VCaP (cell line): ENCODE measurements at regions not wholly inside any gene's neighbourhood (a gene's known extent, or its start where the extent isn't known, plus 50 kb on each side); places are given as distances from the start of the nearest gene placed in this dataset.

Experiments used
- H3K27ac ChIP-seq: fragments of 450-650 bp; 2 replicates; pipeline ENCODE4 v1.5.1; 2017
- CTCF ChIP-seq: fragments of 450-650 bp; conservative IDR thresholded peaks from 2 replicates; pipeline ENCODE4 v1.5.1; 2017; ENCODE audit warnings: mild to moderate bottlenecking, moderate library complexity

DNA sequence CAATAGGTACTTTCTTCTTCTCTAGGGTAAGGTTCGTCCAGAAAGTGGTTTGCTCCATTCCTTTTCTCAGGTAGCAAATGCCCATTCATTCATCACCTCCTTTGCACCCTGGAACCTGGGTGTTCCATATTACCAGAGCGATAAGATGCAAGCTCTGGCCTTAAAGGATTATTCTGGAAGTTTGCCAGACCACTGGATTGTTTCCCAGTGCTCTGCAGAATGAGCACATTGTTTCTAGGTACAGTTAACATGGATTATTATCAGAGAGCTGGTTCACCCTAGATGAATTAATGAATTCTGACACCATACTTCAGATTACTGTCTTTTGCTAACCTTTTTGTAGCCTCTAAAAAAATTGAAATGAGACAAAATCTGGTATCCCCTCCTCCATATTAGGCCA is 170.9 kb upstream of the BMP4 start:
- TF ChIP-seq CTCF: no peak
- H3K27ac ChIP-seq: no peak overlapping the region

DNA sequence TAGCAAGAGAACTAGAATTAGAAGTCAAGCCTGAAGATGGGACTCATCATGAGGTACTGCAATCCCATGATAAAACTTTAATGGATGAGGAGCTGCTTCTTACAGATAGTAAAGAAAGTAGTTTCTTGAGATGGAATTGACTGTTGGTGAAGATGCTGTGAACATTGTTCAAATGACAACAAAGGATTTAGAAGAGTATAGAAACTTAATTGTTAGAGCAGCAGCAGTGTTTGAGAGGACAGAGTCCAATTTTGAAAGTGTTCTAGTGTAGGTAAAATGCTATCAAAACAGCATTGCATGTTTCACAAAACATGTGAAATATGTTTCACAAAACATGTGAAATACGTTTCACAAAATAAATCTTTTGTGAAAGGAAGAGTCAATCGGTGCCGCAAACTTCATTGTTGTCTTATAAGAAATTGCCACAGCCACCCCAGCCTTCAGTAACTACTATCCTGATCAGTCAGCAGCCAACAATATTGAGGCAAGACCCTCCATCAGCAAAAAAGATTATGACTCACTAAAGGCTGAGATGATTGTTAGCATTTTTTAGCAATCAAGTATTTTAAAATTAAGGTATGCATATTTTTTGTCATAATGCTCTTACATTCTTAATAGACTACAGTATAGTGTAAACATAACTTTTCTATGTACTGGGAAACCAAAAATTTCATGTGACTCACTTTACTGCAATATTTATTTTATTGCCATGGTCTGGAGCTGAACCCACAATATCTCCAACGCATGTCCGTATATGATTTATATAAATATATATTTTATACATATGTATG is 173.4 kb upstream of the BMP4 start:
- H3K27ac ChIP-seq: no peak overlapping the region
- no peak for TF ChIP-seq CTCF

GRCh38 chr14:54132496-54132895 is 175.9 kb upstream of the BMP4 start:
- no peak overlapping the region for H3K27ac ChIP-seq
- no peak for TF ChIP-seq CTCF

DNA sequence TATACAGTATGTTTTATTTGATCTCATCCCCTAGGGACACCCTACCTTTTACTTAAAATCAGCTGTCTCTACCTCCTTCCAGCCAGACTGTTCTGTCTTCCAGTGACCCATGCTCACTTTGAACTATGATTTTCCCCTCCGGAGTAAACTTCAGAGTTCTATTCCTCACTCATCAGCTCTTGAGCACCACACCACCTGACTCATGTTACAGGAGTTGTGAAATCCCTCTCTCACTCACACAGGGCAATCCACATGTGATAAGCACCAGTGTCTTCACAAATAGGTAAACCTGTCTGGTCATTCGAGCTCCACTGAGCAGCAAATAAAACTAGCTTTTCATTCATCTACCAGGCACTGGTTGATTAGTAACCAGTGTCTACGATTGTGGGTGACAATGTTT is 177.3 kb upstream of the BMP4 start:
- no peak overlapping the region for H3K27ac ChIP-seq
- no peak for TF ChIP-seq CTCF

DNA sequence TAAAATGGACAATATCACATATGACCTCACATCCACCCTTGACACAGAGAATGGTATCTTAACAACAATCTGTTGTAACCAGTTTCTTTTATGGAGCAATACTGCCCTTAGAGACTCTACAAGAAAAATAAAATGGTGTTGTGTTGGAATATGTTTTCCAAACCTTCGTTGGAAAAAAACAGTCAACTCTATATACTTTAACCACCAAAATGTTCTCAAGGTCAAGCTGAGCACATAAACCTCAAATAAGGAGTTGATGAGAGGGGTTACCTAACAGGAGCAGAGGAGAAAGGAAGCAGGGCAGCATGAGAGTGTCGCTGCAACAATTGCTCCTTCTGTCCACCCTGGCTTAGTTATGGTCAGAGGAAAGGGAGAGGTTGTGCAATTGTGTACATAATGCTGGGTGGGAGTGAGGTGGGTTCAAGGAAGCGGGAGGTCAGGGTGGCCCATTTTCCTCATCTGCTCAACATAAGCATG is 179.2 kb upstream of the BMP4 start:
- no peak for TF ChIP-seq CTCF

GRCh38 chr14:54136894-54137613 is 180.4 kb upstream of the BMP4 start:
- no peak for TF ChIP-seq CTCF
- H3K27ac ChIP-seq: no peak overlapping the region

More for the DNA sequence above, 179.2 kb upstream of the BMP4 start:
- H3K27ac ChIP-seq: no peak overlapping the region

GRCh38 chr14:54137614-54137961 is 181.0 kb upstream of the BMP4 start:
- TF ChIP-seq CTCF: no peak
- no peak overlapping the region for H3K27ac ChIP-seq
